ENCODE measurements at regions not wholly inside any gene's neighbourhood (a gene's known extent, or its start where the extent isn't known, plus 50 kb on each side); places are given as distances from the start of the nearest gene placed in this dataset.

GRCh38 chr4:152209772-152210493, 326.0 kb downstream of the FBXW7 start:
- Histone ChIP-seq H3K27ac (no peak overlapping the region), H3K27me3 (no peaks in the 10 kb centered on the region), H3K9me3 (replicated peaks in 1 of 11) (peaks cover 16 to 34% (median 29%) of the 10 kb centered on the region in 11 experiments), H3K36me3 (peaks cover 0 to 9% (median 0%) of the 10 kb centered on the region in 11 experiments; a peak in 1 of 22 replicates), H4K20me1 (no peaks in the 10 kb centered on the region), H3K4me2 (0 out of 22 replicates have a peak overlapping the region, but pooled peaks of 2 of the 11 experiments have one; percentile 2 to 4), H3K9ac (no peak overlapping the region), H3K4me3 (no peak overlapping the region), H3K4me1 (peaks cover 0 to 8% (median 0%) of the 10 kb centered on the region in 10 experiments; a peak in 1 of 20 replicates)
- no peak for TF ChIP-seq Cebpa-rat (IDR thresholded peaks at IDR 0.05)

- H3K9ac ChIP-seq: no peak overlapping the region
- H3K4me2 ChIP-seq: no peak overlapping the region
- H4K20me1 ChIP-seq: no peaks in the 10 kb centered on the region
- TF ChIP-seq Cebpa-rat (IDR thresholded peaks at IDR 0.05): no peak
- H3K27me3 ChIP-seq: no peaks in the 10 kb centered on the region
- H3K4me3 ChIP-seq: no peak overlapping the region
- H3K27ac ChIP-seq: no peak overlapping the region
- H3K9me3 ChIP-seq (replicated peaks in 1 of 11): peaks cover 0 to 30% (median 19%) of the 10 kb centered on the region in 11 experiments; a peak in 15 of 22 replicates
- peaks cover 0 to 17% (median 3%) of the 10 kb centered on the region in 10 experiments; a peak in 7 of 20 replicates for H3K4me1 ChIP-seq
- H3K36me3 ChIP-seq: peaks cover 0 to 7% (median 0%) of the 10 kb centered on the region in 11 experiments; a peak in 1 of 22 replicates
Measured at GRCh38 chr4:152207378-152207720, 328.5 kb downstream of the FBXW7 start.

DNA sequence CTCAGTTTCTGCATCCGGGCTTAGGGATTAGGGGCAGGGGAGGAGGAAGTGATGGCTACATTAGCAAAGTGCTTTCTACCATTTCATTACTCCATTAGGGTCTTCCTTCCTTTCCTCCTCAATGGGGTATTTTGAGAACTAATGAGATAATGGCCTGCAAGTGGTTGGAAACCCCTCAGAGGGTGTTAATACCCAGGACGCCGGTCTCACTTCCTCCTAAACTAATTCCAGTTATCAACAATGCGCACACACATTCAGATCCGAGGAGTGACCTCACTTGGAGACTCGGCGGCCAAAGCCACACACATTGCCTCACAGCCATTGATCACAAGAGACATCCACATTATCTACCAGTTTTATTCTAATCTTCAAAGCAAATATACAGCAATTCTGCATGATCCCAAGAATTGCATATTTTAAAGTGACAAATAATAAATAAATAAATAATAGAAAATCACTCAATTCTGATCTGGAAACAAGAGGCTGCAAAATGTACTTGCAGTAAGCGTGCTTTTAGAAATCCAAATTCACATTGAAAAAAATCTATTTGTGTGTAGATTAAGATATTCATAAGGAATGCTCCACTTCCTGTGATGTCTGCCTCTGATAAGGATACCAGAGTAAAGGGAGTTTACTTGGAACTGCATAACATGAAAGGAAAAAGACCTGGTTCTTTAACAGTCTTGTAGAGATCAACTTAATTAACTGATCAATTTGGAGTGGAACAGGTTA, 329.1 kb downstream of the FBXW7 start:
- Histone ChIP-seq H3K36me3 (peaks cover 0 to 7% (median 0%) of the 10 kb centered on the region in 11 experiments; a peak in 1 of 22 replicates), H3K4me2 (no peak overlapping the region), H4K20me1 (no peaks in the 10 kb centered on the region), H3K27me3 (no peaks in the 10 kb centered on the region), H3K4me1 (peaks cover 0 to 17% (median 3%) of the 10 kb centered on the region in 10 experiments; a peak in 7 of 20 replicates), H3K4me3 (no peak overlapping the region), H3K9me3 (replicated peaks in 1 of 11) (peaks cover 0 to 27% (median 16%) of the 10 kb centered on the region in 11 experiments; a peak in 13 of 22 replicates), H3K9ac (no peak overlapping the region), H3K27ac (no peak overlapping the region)
- no peak for TF ChIP-seq Cebpa-rat (IDR thresholded peaks at IDR 0.05)

GRCh38 chr4:152206185-152206584, 329.7 kb downstream of the FBXW7 start:
- Histone ChIP-seq H3K27ac (no peak overlapping the region), H3K4me1 (peaks cover 0 to 17% (median 3%) of the 10 kb centered on the region in 10 experiments; a peak in 7 of 20 replicates), H3K27me3 (no peaks in the 10 kb centered on the region), H3K9me3 (replicated peaks in 1 of 11) (peaks cover 0 to 27% (median 16%) of the 10 kb centered on the region in 11 experiments; a peak in 12 of 22 replicates), H3K4me3 (no peak overlapping the region), H3K9ac (no peak overlapping the region), H3K36me3 (peaks cover 0 to 7% (median 0%) of the 10 kb centered on the region in 11 experiments; a peak in 1 of 22 replicates), H3K4me2 (no peak overlapping the region), H4K20me1 (no peaks in the 10 kb centered on the region)
- no peak for TF ChIP-seq Cebpa-rat (IDR thresholded peaks at IDR 0.05)

DNA sequence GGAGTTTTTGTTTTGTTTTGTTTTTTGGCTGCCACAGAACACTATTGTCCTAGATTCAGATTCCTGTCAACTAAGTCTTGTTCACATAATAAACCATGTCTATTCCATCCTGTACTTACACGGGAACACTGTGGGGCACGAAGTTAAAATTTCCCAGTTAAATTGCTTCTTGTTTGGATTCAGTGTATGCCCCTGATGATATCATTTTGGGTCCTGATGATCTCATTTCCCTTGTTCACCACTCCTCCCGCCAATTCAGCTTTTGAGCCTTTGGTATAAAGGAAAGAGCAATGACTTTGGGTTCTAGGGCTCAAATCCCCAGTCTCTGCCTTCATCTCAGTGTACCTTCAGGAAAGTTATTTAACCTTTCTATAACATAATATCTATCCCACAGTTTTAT, 333.5 kb downstream of the FBXW7 start:
- no peak for TF ChIP-seq Cebpa-rat (IDR thresholded peaks at IDR 0.05)

GRCh38 chr4:152200511-152201333, 335.2 kb downstream of the FBXW7 start:
- Histone ChIP-seq H3K4me3 (no peak overlapping the region), H3K9me3 (replicated peaks in 1 of 11) (peaks cover 0 to 38% (median 24%) of the 10 kb centered on the region in 11 experiments; a peak in 17 of 22 replicates), H3K4me1 (peaks cover 0 to 31% (median 6%) of the 10 kb centered on the region in 10 experiments; a peak in 8 of 20 replicates), H3K36me3 (peaks cover 0 to 12% (median 0%) of the 10 kb centered on the region in 11 experiments; a peak in 2 of 22 replicates), H3K4me2 (no peak overlapping the region), H4K20me1 (no peaks in the 10 kb centered on the region), H3K9ac (no peak overlapping the region), H3K27me3 (no peaks in the 10 kb centered on the region), H3K27ac (no peak overlapping the region)
- no peak for TF ChIP-seq Cebpa-rat (IDR thresholded peaks at IDR 0.05)

More for the DNA sequence above, 333.5 kb downstream of the FBXW7 start:
- no peak overlapping the region for H3K4me3 ChIP-seq
- H3K36me3 ChIP-seq: peaks cover 0 to 9% (median 0%) of the 10 kb centered on the region in 11 experiments; a peak in 1 of 22 replicates
- H3K27me3 ChIP-seq: no peaks in the 10 kb centered on the region
- H3K4me2 ChIP-seq: no peak overlapping the region
- peaks cover 0 to 24% (median 15%) of the 10 kb centered on the region in 11 experiments; a peak in 11 of 22 replicates for H3K9me3 ChIP-seq (replicated peaks in 1 of 11)
- no peak overlapping the region for H3K27ac ChIP-seq
- no peak overlapping the region for H3K9ac ChIP-seq
- H3K4me1 ChIP-seq: peaks cover 0 to 28% (median 6%) of the 10 kb centered on the region in 10 experiments; a peak in 8 of 20 replicates
- H4K20me1 ChIP-seq: no peaks in the 10 kb centered on the region

DNA sequence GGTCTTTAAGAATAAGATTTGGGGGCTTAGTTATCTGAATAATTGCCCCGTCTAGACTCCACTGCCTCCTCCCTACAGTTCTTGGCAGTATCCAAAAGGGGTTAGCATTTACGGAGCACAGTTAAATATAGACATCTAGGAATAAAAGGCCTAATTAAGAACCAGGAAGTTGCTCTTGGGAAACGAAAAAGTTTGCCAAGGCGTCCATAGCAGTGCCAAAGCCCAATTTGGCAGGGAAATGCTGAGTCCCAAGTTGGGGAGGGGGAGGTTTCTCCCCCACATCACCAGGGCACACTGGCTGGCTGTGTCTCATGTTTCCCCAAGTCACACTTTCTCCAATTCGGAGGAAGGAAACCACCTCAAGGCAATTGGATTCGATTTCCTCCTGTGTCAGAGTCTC, 338.7 kb downstream of the FBXW7 start:
- peaks cover 4 to 35% (median 6%) of the 10 kb centered on the region in 10 experiments; a peak in 19 of 20 replicates for H3K4me1 ChIP-seq
- no peak overlapping the region for H3K27ac ChIP-seq
- H3K4me3 ChIP-seq: no peak overlapping the region
- peaks cover 15 to 41% (median 34%) of the 10 kb centered on the region in 11 experiments for H3K9me3 ChIP-seq (replicated peaks in 1 of 11)
- H3K27me3 ChIP-seq: no peaks in the 10 kb centered on the region
- no peak for TF ChIP-seq Cebpa-rat (IDR thresholded peaks at IDR 0.05)
- 0 out of 22 replicates have a peak overlapping the region, but pooled peaks of 1 of the 11 experiments have one; percentile 3 for H3K4me2 ChIP-seq
- no peaks in the 10 kb centered on the region for H4K20me1 ChIP-seq
- H3K9ac ChIP-seq: no peak overlapping the region
- peaks cover 0 to 10% (median 0%) of the 10 kb centered on the region in 11 experiments; a peak in 3 of 22 replicates for H3K36me3 ChIP-seq

DNA sequence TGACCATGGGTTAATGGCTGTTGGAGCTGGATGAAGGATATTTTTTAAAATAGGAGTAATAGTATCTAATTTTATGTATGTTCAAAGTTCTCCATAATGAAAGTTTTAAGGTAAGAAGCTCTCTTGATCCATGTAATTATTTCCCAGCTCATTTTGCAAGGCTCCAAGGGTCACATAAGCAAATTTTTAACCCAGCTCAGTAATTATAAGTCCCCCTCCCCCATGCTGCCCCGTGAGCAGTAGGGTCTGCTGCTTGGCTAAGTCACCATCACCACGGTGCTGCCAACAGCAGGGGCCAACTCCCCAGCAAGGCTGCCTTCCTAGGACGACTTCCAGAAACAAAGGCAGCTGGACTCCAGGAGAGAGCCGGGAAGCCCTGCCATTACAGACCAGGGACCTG, 340.0 kb downstream of the FBXW7 start:
- H3K27ac ChIP-seq: no peak overlapping the region
- no peaks in the 10 kb centered on the region for H3K27me3 ChIP-seq
- no peak overlapping the region for H3K4me3 ChIP-seq
- no peak overlapping the region for H3K4me2 ChIP-seq
- TF ChIP-seq Cebpa-rat (IDR thresholded peaks at IDR 0.05): no peak
- peaks cover 15 to 41% (median 34%) of the 10 kb centered on the region in 11 experiments for H3K9me3 ChIP-seq (replicated peaks in 1 of 11)
- H3K36me3 ChIP-seq: peaks cover 0 to 10% (median 0%) of the 10 kb centered on the region in 11 experiments; a peak in 3 of 22 replicates
- H3K9ac ChIP-seq: no peak overlapping the region
- H4K20me1 ChIP-seq: no peaks in the 10 kb centered on the region
- H3K4me1 ChIP-seq: peaks cover 18 to 48% (median 19%) of the 10 kb centered on the region in 10 experiments
